HepG2 (cell line): ENCODE measurements at regions not wholly inside any gene's neighbourhood (a gene's known extent, or its start where the extent isn't known, plus 50 kb on each side); places are given as distances from the start of the nearest gene placed in this dataset.

Source experiments
- AKAP8 ChIP-seq: sonication (generic); formaldehyde crosslinking; IDR thresholded peaks from 2 replicates; pipeline ENCODE4 v1.5.1; 2020; ENCODE audit warnings: mild to moderate bottlenecking, missing genetic modification reagents
- ELF4 ChIP-seq: sonication (generic); formaldehyde crosslinking; IDR thresholded peaks from 2 replicates; pipeline ENCODE4 v1.5.0; 2020; ENCODE audit warnings: missing genetic modification reagents, mild to moderate bottlenecking, moderate library complexity, borderline replicate concordance
- ERF ChIP-seq: IDR thresholded peaks from 2 replicates; pipeline ENCODE4 v1.6.1; 2018; ENCODE audit warnings: missing biosample characterization, missing genetic modification reagents
- KDM2A ChIP-seq: sonication (generic); formaldehyde crosslinking; IDR thresholded peaks from 2 replicates; pipeline ENCODE4 v1.4.0; 2020; ENCODE audit warnings: low read depth, missing genetic modification reagents, borderline replicate concordance
- MAFK ChIP-seq, 2 experiments: IDR thresholded peaks in 1 of 2; conservative IDR thresholded peaks in 1 of 2; 2 replicates each; pipeline ENCODE4 v1.6.1; 2011; ENCODE audit warnings: improper control_type of control experiment in 2 of 2, low read length in 2 of 2
- MED8 ChIP-seq: sonication (generic); formaldehyde crosslinking; IDR thresholded peaks from 2 replicates; pipeline ENCODE4 v1.8.1; 2023; ENCODE audit warnings: mild to moderate bottlenecking, missing genetic modification reagents; ENCODE audit not compliant: insufficient replicate concordance
- MTF2 ChIP-seq: sonication (generic); formaldehyde crosslinking; IDR thresholded peaks from 2 replicates; pipeline ENCODE4 v1.5.0; 2020; ENCODE audit warnings: missing genetic modification reagents, borderline replicate concordance
- NFKB2 ChIP-seq: sonication (generic); formaldehyde crosslinking; IDR thresholded peaks from 2 replicates; pipeline ENCODE4 v1.4.0; 2020; ENCODE audit warnings: missing genetic modification reagents, borderline replicate concordance
- NFYC ChIP-seq: IDR thresholded peaks from 2 replicates; pipeline ENCODE4 v1.6.1; 2016; ENCODE audit warnings: missing genetic modification reagents, missing compliant biosample characterization
- SIX1 ChIP-seq: sonication (generic); formaldehyde crosslinking; IDR thresholded peaks from 2 replicates; pipeline ENCODE4 v1.4.0; 2020; ENCODE audit warnings: missing genetic modification reagents, borderline replicate concordance
- UBTF ChIP-seq: sonication (generic); formaldehyde crosslinking; IDR thresholded peaks from 2 replicates; pipeline ENCODE4 v1.4.0; 2020; ENCODE audit warnings: mild to moderate bottlenecking, missing genetic modification reagents
- ZBTB49 ChIP-seq: sonication (generic); formaldehyde crosslinking; IDR thresholded peaks from 2 replicates; pipeline ENCODE4 v1.4.0; 2020; ENCODE audit warnings: missing genetic modification reagents, borderline replicate concordance
- ZBTB7B ChIP-seq: sonication (generic); formaldehyde crosslinking; IDR thresholded peaks from 2 replicates; pipeline ENCODE4 v1.4.0; 2020; ENCODE audit warnings: missing genetic modification reagents
- ZFP1 ChIP-seq: IDR thresholded peaks from 2 replicates; pipeline ENCODE4 v1.6.1; 2016
- ZNF343 ChIP-seq: sonication (generic); formaldehyde crosslinking; IDR thresholded peaks from 2 replicates; pipeline ENCODE4 v1.4.0; 2020; ENCODE audit warnings: mild to moderate bottlenecking, missing genetic modification reagents
- ZNF383 ChIP-seq: sonication (generic); formaldehyde crosslinking; IDR thresholded peaks from 2 replicates; pipeline ENCODE4 v1.4.0; 2020; ENCODE audit warnings: missing genetic modification reagents, mild to moderate bottlenecking, borderline replicate concordance
- ZNF552 ChIP-seq: sonication (generic); formaldehyde crosslinking; IDR thresholded peaks from 2 replicates; pipeline ENCODE4 v1.9.0; 2022; ENCODE audit warnings: missing genetic modification reagents, mild to moderate bottlenecking, borderline replicate concordance
- ZNF572 ChIP-seq: sonication (generic); formaldehyde crosslinking; IDR thresholded peaks from 2 replicates; pipeline ENCODE4 v1.5.1; 2020; ENCODE audit warnings: mild to moderate bottlenecking, missing genetic modification reagents
- ZNF660 ChIP-seq: sonication (generic); formaldehyde crosslinking; IDR thresholded peaks from 2 replicates; pipeline ENCODE4 v1.5.1; 2020; ENCODE audit warnings: mild to moderate bottlenecking, low read depth, missing genetic modification reagents, borderline replicate concordance
- ZNF839 ChIP-seq: sonication (generic); formaldehyde crosslinking; IDR thresholded peaks from 2 replicates; pipeline ENCODE4 v1.4.0; 2020; ENCODE audit warnings: missing genetic modification reagents, mild to moderate bottlenecking, borderline replicate concordance
- ZNF841 ChIP-seq: sonication (generic); formaldehyde crosslinking; IDR thresholded peaks from 2 replicates; pipeline ENCODE4 v1.8.1; 2023; ENCODE audit warnings: missing genetic modification reagents, borderline replicate concordance
- ZSCAN21 ChIP-seq: sonication (generic); formaldehyde crosslinking; IDR thresholded peaks from 2 replicates; pipeline ENCODE4 v1.8.0; 2022; ENCODE audit warnings: mild to moderate bottlenecking, missing genetic modification reagents, moderate library complexity, borderline replicate concordance
- ZXDC ChIP-seq: sonication (generic); formaldehyde crosslinking; IDR thresholded peaks from 2 replicates; pipeline ENCODE4 v1.5.0; 2020; ENCODE audit warnings: mild to moderate bottlenecking, missing genetic modification reagents

GRCh38 chr20:37627060-37627766, 66.6 kb upstream of the CTNNBL1 start (continued):
- TF ChIP-seq ZNF552 (CRISPR knock-in tag) (peak; percentile 98), ZNF839 (CRISPR knock-in tag) (no peak), MTF2 (no peak), ZXDC (CRISPR knock-in tag) (peak; percentile 99), ZNF343 (peak; percentile 97), MED8 (CRISPR knock-in tag) (no peak), ERF (CRISPR knock-in tag) (peak; percentile 100), ZNF841 (CRISPR knock-in tag) (peak; percentile 97), ZBTB7B (CRISPR knock-in tag) (peak; percentile 99), ZBTB49 (CRISPR knock-in tag) (peak; percentile 100), ZNF572 (CRISPR knock-in tag) (peak; percentile 39; the same call in 1 of the 2 replicates), ZNF383 (CRISPR knock-in tag) (no peak), ZSCAN21 (CRISPR knock-in tag) (peak; percentile 99), ELF4 (CRISPR knock-in tag) (peak; percentile 95), AKAP8 (CRISPR knock-in tag) (peak; percentile 93), NFYC (CRISPR knock-in tag) (peak; percentile 72), NFKB2 (peak; percentile 99), SIX1 (CRISPR knock-in tag) (peak; percentile 92), ZFP1 (peak; percentile 99), UBTF (CRISPR knock-in tag) (no peak), KDM2A (CRISPR knock-in tag) (peak; percentile 98), MAFK (conservative IDR thresholded peaks at IDR 0.05 in 1 of 2, IDR thresholded peaks at IDR 0.05 in 1 of 2; ENCODE audit: low read length in 2 of 2) (no peak), ZNF660 (CRISPR knock-in tag) (peak; percentile 98; the same call in 1 of the 2 replicates)
